ENCODE measurements at regions not wholly inside any gene's neighbourhood (a gene's known extent, or its start where the extent isn't known, plus 50 kb on each side); places are given as distances from the start of the nearest gene placed in this dataset.

- no peak overlapping the region for H3K4me3 ChIP-seq (ENCODE audit: low read depth, low read length)
- no peak for TF ChIP-seq CTCF (IDR thresholded peaks at IDR 0.05; ENCODE audit: low read depth, low read length)
Observed at GRCh38 chrX:63913719-63914118, 128.7 kb upstream of the ARHGEF9 start.

GRCh38 chrX:63889001-63889400 is 104.0 kb upstream of the ARHGEF9 start:
- H3K4me3 ChIP-seq (ENCODE audit: low read depth, low read length) = no peak overlapping the region
- no peak for TF ChIP-seq CTCF (IDR thresholded peaks at IDR 0.05; ENCODE audit: low read depth, low read length)

GRCh38 chrX:63884821-63885790 is 100.1 kb upstream of the ARHGEF9 start:
- TF ChIP-seq CTCF (IDR thresholded peaks at IDR 0.05; ENCODE audit: low read depth, low read length) = no peak
- no peak overlapping the region for H3K4me3 ChIP-seq (ENCODE audit: low read depth, low read length)

- no peak overlapping the region for H3K4me3 ChIP-seq (ENCODE audit: low read depth, low read length)
- no peak for TF ChIP-seq CTCF (IDR thresholded peaks at IDR 0.05; ENCODE audit: low read depth, low read length)
Observed at GRCh38 chrX:63869506-63869905, 84.5 kb upstream of the ARHGEF9 start.

GRCh38 chrX:63855896-63856295 is 70.9 kb upstream of the ARHGEF9 start:
- H3K4me3 ChIP-seq (ENCODE audit: low read depth, low read length) = no peak overlapping the region
- no peak for TF ChIP-seq CTCF (IDR thresholded peaks at IDR 0.05; ENCODE audit: low read depth, low read length)

- TF ChIP-seq CTCF (IDR thresholded peaks at IDR 0.05; ENCODE audit: low read depth, low read length) = no peak
- no peak overlapping the region for H3K4me3 ChIP-seq (ENCODE audit: low read depth, low read length)
Observed at GRCh38 chrX:63835361-63835760, 50.3 kb upstream of the ARHGEF9 start.

Data from WI38 (cell line).